BLaER1 treated with 17β-estradiol and CSF1 and Interleukin-3, amounts not matched to agents 10 nM and 100 nM (cell line): ENCODE measurements at regions not wholly inside any gene's neighbourhood (a gene's known extent, or its start where the extent isn't known, plus 50 kb on each side); places are given as distances from the start of the nearest gene placed in this dataset.
A peak's percentile ranks its signal among the peaks of the same experiment; 100 is the strongest.

Experiments
- H3K27ac ChIP-seq, 11 experiments: shearing (Covaris generic); formaldehyde crosslinking; 2 replicates each; pipeline ENCODE4 v1.8.1; 2022
- H3K27me3 ChIP-seq, 11 experiments: shearing (Covaris generic); formaldehyde crosslinking; 2 replicates each; pipeline ENCODE4 v1.8.1; 2022
- H3K36me3 ChIP-seq, 11 experiments: shearing (Covaris generic); formaldehyde crosslinking; 2 replicates each; pipeline ENCODE4 v1.8.1; 2022
- H3K4me1 ChIP-seq, 10 experiments: shearing (Covaris generic); formaldehyde crosslinking; 2 replicates each; pipeline ENCODE4 v1.8.1; 2022
- H3K4me2 ChIP-seq, 11 experiments: shearing (Covaris generic); formaldehyde crosslinking; 2 replicates each; pipeline ENCODE4 v1.8.1; 2022
- H3K4me3 ChIP-seq, 10 experiments: shearing (Covaris generic); formaldehyde crosslinking; 2 replicates each; pipeline ENCODE4 v1.8.1; 2022
- H3K9ac ChIP-seq, 11 experiments: shearing (Covaris generic); formaldehyde crosslinking; 2 replicates each; pipeline ENCODE4 v1.8.1; 2022
- H3K9me3 ChIP-seq, 11 experiments: shearing (Covaris generic); formaldehyde crosslinking; replicated peaks in 1 of 11; 2 replicates each; pipeline ENCODE4 v1.8.1; 2022
- H4K20me1 ChIP-seq, 11 experiments: shearing (Covaris generic); formaldehyde crosslinking; 2 replicates each; pipeline ENCODE4 v1.8.1; 2022
- Cebpa-rat ChIP-seq, 11 experiments: shearing (Covaris generic); IDR thresholded peaks; 2 replicates each; pipeline ENCODE4 v1.8.1; 2022

DNA sequence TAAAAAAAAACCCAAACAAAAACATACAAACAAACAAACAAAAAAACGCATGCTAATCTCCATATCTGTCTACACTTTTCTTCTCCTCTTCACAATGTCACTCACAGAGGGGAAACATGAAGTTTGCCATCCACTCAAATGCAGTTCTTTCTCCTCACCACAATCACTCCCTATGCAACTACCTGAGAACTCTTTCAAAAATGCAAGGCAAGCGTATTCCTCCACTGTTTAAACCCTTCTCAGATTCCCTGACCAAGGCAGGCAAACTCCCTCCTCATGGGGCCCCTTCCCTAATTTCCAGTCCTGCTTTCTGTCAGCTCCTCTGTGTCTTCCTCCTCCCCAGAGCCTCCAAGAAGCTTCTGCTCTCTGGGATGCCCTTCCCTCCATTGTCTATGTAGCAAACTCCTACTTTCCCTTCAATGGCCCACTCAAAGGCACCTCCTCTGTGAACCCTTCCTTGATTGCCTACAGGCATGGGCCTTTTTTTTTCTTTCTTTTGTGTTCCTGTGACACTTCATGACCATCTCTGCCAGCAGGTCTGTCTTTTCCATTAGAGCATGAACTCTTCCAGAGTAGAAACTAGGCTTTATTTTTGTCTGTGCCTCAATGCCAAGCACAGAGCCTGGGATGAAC, 143.8 kb upstream of the SLC1A4 start:
- Histone ChIP-seq H3K27me3 (no peaks in the 10 kb centered on the region), H3K4me1 (peaks cover 28 to 80% (median 47%) of the 10 kb centered on the region in 10 experiments), H3K4me2 (peak overlapping the region in 8 of 11 experiments; percentile 37 to 82 (median 58); a peak in 12 of 22 replicates), H3K9ac (no peak overlapping the region), H3K27ac (peak overlapping the region in 2 of 11 experiments; percentile 9 to 26; a peak in 1 of 22 replicates), H4K20me1 (no peaks in the 10 kb centered on the region), H3K4me3 (no peak overlapping the region), H3K36me3 (no peaks in the 10 kb centered on the region), H3K9me3 (no peaks in the 10 kb centered on the region)
- TF ChIP-seq Cebpa-rat (IDR thresholded peaks at IDR 0.05) = no peak

DNA sequence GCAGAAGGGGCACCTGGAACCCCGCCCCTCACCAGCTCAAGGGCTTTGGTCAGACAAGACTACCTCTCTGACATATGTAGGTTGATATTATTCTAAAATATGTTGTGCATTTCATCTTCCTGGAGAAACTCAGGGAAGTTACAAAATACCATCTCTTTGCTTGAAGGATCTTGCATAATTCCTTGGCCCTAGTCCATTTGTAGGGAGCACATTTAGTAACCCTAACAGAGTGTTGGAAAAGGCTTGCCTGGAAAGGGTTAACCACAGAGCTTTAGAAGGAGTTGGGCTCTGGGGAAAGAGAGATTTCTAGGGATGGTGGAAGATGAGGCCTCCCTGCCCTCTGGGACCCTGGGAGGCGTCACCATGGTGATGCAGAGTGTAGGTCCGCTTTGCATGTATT, 143.0 kb upstream of the SLC1A4 start:
- H3K4me1 ChIP-seq = peaks cover 24 to 80% (median 47%) of the 10 kb centered on the region in 10 experiments
- no peak; a peak in 1 of 22 replicates for TF ChIP-seq Cebpa-rat (IDR thresholded peaks at IDR 0.05)
- H3K36me3 ChIP-seq = no peaks in the 10 kb centered on the region
- peak overlapping the region; percentile 24 to 82 (median 51); a peak in 20 of 22 replicates for H3K4me2 ChIP-seq
- H3K4me3 ChIP-seq = no peak overlapping the region
- H3K9ac ChIP-seq = no peak overlapping the region
- peak overlapping the region in 2 of 11 experiments; percentile 9; a peak in 2 of 22 replicates for H3K27ac ChIP-seq
- H4K20me1 ChIP-seq = no peaks in the 10 kb centered on the region
- no peaks in the 10 kb centered on the region for H3K27me3 ChIP-seq
- H3K9me3 ChIP-seq = no peaks in the 10 kb centered on the region

DNA sequence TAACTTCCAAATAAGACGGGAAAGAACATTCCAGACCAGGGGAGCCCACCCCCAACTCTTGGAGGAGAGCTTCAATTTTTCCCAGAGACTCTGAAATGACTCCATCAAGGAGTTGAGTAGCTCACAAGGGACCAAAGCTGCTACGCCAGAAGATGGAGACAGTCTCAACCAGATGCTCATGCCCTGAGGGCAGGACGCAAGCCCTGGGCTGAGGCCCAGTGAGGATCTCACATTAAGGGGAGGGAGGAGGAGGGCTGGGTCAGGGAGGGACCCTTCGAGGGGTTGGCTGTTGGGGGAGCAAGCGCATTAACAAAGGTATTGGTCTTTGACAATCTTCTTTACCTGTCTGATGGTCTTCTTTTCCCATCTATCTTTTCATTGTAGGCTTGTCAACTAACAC, 141.3 kb upstream of the SLC1A4 start:
- Histone ChIP-seq H3K27ac (peak overlapping the region in 2 of 11 experiments; percentile 2 to 35; a peak in 1 of 22 replicates), H3K9me3 (no peaks in the 10 kb centered on the region), H4K20me1 (no peaks in the 10 kb centered on the region), H3K4me2 (peak overlapping the region in 7 of 11 experiments; percentile 30 to 95 (median 41); a peak in 7 of 22 replicates), H3K4me1 (peaks cover 23 to 83% (median 50%) of the 10 kb centered on the region in 10 experiments), H3K36me3 (no peaks in the 10 kb centered on the region), H3K27me3 (no peaks in the 10 kb centered on the region), H3K9ac (no peak overlapping the region), H3K4me3 (no peak overlapping the region)
- no peak for TF ChIP-seq Cebpa-rat (IDR thresholded peaks at IDR 0.05)

DNA sequence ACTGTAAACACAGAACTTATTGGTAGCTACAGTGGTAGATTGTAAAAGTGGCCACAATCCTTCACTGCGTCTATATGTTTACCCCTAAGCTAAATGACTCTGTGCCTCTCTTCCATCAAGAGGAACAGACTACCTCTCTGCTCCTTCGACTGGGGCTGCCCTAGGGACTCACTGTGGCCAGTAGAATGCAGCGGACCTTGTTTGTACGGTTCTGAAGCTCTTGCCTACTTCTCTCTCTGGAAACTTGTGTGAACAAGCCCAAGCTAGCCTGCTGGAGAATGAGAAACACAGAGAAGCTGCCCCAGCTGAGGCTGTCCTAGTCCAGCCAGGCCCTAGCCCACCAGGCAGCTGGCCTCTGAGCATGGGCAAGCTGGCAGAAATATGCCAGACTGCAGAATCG, 140.8 kb upstream of the SLC1A4 start:
- no peak for TF ChIP-seq Cebpa-rat (IDR thresholded peaks at IDR 0.05)
- Histone ChIP-seq H3K27me3 (no peaks in the 10 kb centered on the region), H4K20me1 (no peaks in the 10 kb centered on the region), H3K9me3 (no peaks in the 10 kb centered on the region), H3K9ac (no peak overlapping the region), H3K27ac (peak overlapping the region in 7 of 11 experiments; percentile 1 to 41 (median 13); a peak in 8 of 22 replicates), H3K36me3 (no peaks in the 10 kb centered on the region), H3K4me1 (peaks cover 28 to 87% (median 54%) of the 10 kb centered on the region in 10 experiments), H3K4me2 (peak overlapping the region in 10 of 11 experiments; percentile 1 to 95 (median 40); a peak in 16 of 22 replicates), H3K4me3 (no peak overlapping the region)

DNA sequence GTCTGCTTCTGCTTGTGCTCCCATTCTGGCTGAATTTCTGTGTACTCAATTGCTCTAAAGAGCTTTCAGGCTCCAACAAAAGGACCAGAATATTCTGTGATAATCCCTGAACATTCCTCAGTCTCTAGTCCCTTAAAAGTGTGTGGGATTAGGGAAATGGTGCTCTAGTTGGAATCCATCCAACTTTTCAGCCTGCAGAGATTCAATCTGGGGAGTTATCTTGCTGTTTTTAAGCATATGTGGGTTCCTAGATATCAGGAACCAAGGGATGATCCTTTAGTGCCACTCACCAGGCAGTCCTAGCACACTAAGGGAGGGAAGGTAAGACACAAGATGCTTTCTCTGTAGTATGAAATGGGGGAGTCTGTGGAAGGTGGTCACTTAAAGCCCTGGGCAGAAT, 140.3 kb upstream of the SLC1A4 start:
- Histone ChIP-seq H3K9me3 (no peaks in the 10 kb centered on the region), H3K36me3 (no peaks in the 10 kb centered on the region), H3K27me3 (no peaks in the 10 kb centered on the region), H3K27ac (peak overlapping the region in 2 of 11 experiments; percentile 2 to 41; a peak in 3 of 22 replicates), H3K4me1 (peaks cover 34 to 93% (median 60%) of the 10 kb centered on the region in 10 experiments), H3K4me2 (peak overlapping the region in 7 of 11 experiments; percentile 1 to 95 (median 41); a peak in 10 of 22 replicates), H3K9ac (no peak overlapping the region), H4K20me1 (no peaks in the 10 kb centered on the region), H3K4me3 (no peak overlapping the region)
- TF ChIP-seq Cebpa-rat (IDR thresholded peaks at IDR 0.05) = no peak

DNA sequence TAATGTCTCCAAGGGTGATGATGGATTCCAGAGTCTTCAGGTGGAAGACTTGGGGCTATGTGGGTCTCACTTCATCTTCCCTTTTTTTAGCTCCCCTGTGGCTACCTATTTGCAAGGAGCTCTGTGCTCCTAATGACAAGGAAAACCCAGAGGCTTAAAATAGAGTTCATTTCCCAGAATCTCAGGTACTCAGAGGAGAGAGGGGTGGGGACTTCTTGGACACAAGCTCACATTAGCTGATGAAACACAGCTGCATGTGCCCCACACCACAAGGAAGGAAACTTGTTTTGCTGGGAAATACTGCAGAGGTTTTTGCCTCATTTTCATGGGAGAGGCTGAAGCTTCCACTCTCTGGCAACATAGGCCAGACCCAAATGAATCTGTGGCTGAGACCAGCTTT, 138.6 kb upstream of the SLC1A4 start:
- Histone ChIP-seq H4K20me1 (no peaks in the 10 kb centered on the region), H3K9ac (no peak overlapping the region), H3K4me2 (peak overlapping the region; percentile 7 to 95 (median 45); a peak in 18 of 22 replicates), H3K4me3 (no peak overlapping the region), H3K27me3 (no peaks in the 10 kb centered on the region; a peak in 2 of 22 replicates), H3K9me3 (no peaks in the 10 kb centered on the region), H3K27ac (peak overlapping the region in 2 of 11 experiments; percentile 1 to 8; a peak in 4 of 22 replicates), H3K4me1 (peaks cover 37 to 98% (median 69%) of the 10 kb centered on the region in 10 experiments), H3K36me3 (no peaks in the 10 kb centered on the region)
- TF ChIP-seq Cebpa-rat (IDR thresholded peaks at IDR 0.05) = no peak

DNA sequence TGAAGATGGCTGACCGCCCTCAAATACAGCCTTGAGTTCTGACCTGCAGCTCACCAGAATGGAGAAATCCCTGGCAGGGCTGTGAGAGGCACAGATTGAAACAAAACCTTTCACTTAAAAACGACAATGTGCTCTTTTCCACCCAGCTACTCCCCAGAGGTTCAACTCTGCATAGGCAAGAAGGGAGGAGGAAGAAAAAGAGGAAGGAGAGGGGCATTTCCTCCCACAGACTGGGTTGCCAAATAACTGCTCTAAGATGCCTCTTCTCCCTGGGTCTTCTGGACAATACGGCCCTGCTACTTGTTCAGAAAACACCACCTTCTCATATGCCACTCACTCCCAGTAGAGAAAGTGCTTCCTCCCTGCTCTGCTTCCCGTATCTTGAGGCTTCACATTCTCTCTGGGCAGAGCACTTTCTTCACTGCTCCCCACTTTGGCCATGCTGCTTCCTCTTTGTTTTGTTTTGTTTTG, 136.4 kb upstream of the SLC1A4 start:
- no peaks in the 10 kb centered on the region for H3K36me3 ChIP-seq
- no peaks in the 10 kb centered on the region for H3K9me3 ChIP-seq
- TF ChIP-seq Cebpa-rat (IDR thresholded peaks at IDR 0.05) = peak in 10 of 11 experiments; percentile 52 to 80 (median 70); a peak in 17 of 22 replicates
- peak overlapping the region; percentile 68 to 96 (median 89) for H3K27ac ChIP-seq
- no peaks in the 10 kb centered on the region for H4K20me1 ChIP-seq
- H3K9ac ChIP-seq = peak overlapping the region; percentile 59 to 80 (median 72); a peak in 21 of 22 replicates
- peak overlapping the region in 7 of 10 experiments; percentile 5 to 44 (median 29); a peak in 9 of 20 replicates for H3K4me3 ChIP-seq
- peaks cover 0 to 21% (median 17%) of the 10 kb centered on the region in 11 experiments; a peak in 18 of 22 replicates for H3K27me3 ChIP-seq
- H3K4me1 ChIP-seq = peaks cover 49 to 100% (median 70%) of the 10 kb centered on the region in 10 experiments
- peak overlapping the region; percentile 75 to 95 (median 85) for H3K4me2 ChIP-seq

DNA sequence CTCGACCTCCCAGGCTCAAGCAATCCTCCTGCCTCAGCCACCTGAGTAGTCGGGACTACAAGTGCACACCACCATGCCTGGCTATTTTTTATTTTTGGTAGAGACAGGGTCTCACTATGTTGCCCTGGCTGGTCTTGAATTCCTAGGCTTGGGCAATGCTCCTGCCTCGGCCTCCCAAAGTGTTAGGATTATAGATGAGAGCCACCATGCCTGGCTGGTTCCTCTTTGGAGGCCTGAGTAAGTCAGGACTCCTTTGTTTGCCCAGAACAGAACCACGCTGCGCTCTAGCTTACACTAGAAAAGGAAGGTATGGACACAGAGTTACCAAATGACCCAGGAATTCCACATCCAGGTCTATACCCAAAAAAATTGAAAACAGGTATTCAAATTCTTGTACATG, 135.9 kb upstream of the SLC1A4 start:
- H3K27me3 ChIP-seq = peaks cover 0 to 26% (median 22%) of the 10 kb centered on the region in 11 experiments; a peak in 18 of 22 replicates
- no peaks in the 10 kb centered on the region for H3K36me3 ChIP-seq
- H3K9ac ChIP-seq = peak overlapping the region; percentile 59 to 80 (median 72); a peak in 20 of 22 replicates
- no peak for TF ChIP-seq Cebpa-rat (IDR thresholded peaks at IDR 0.05)
- no peaks in the 10 kb centered on the region for H4K20me1 ChIP-seq
- no peaks in the 10 kb centered on the region for H3K9me3 ChIP-seq
- peak overlapping the region; percentile 75 to 95 (median 85) for H3K4me2 ChIP-seq
- H3K4me1 ChIP-seq = peaks cover 54 to 100% (median 73%) of the 10 kb centered on the region in 10 experiments
- H3K27ac ChIP-seq = peak overlapping the region; percentile 68 to 96 (median 89)
- peak overlapping the region in 3 of 10 experiments; percentile 3 to 23 (median 15); a peak in 4 of 20 replicates for H3K4me3 ChIP-seq

DNA sequence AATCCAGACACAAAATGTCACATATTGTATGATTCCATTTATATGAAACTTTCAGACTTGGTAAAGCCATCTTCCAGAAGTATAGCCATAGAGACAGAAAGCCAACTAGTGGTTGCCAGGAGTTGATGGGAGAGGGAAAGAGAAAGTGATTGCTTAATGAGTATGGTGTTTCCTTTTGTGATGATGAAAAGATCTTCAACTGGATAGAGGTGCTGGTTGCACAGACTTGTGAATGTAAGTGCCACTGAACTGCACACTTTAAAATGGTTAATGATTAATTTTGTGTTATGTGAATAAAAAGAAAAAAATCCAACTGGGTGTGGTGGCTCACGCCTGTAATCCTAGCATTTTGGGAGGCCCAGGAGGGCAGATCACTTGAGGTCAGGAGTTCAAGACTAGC, 135.3 kb upstream of the SLC1A4 start:
- Histone ChIP-seq H3K4me1 (peaks cover 54 to 100% (median 74%) of the 10 kb centered on the region in 10 experiments), H3K9ac (peak overlapping the region in 7 of 11 experiments; percentile 61 to 80 (median 72); a peak in 10 of 22 replicates), H3K27ac (peak overlapping the region in 10 of 11 experiments; percentile 77 to 96 (median 90); a peak in 18 of 22 replicates), H3K9me3 (no peaks in the 10 kb centered on the region), H3K27me3 (peaks cover 0 to 32% (median 28%) of the 10 kb centered on the region in 11 experiments; a peak in 18 of 22 replicates), H3K4me2 (peak overlapping the region; percentile 75 to 95 (median 85); a peak in 21 of 22 replicates), H3K4me3 (no peak overlapping the region), H3K36me3 (no peaks in the 10 kb centered on the region), H4K20me1 (no peaks in the 10 kb centered on the region)
- TF ChIP-seq Cebpa-rat (IDR thresholded peaks at IDR 0.05) = 0 out of 22 replicates have a peak, but pooled peaks of 2 of the 11 experiments have one; percentile 18 to 36
